Bronchial epithelial cell (primary cell): ENCODE measurements at regions not wholly inside any gene's neighbourhood (a gene's known extent, or its start where the extent isn't known, plus 50 kb on each side); places are given as distances from the start of the nearest gene placed in this dataset.

Experiments used
- DNase-seq: peaks from one replicate; pipeline ENCODE4 v3.0.0-alpha.2; 2010; ENCODE audit warnings: low read depth
- FAIRE-seq: peaks from 2 replicates; lab custom pipeline; 2011; peaks lifted over from hg19 to GRCh38; lab: Jason Lieb, UNC
- H3K27me3 ChIP-seq: 2 replicates; pipeline ENCODE4 v1.5.1; 2011; ENCODE audit warnings: low read length; ENCODE audit not compliant: control insufficient read depth, insufficient read depth
- H3K36me3 ChIP-seq: 2 replicates; pipeline ENCODE4 v1.5.1; 2011; ENCODE audit warnings: low read length; ENCODE audit not compliant: control insufficient read depth, insufficient read depth
- H3K4me3 ChIP-seq: 2 replicates; pipeline ENCODE4 v1.5.1; 2011; ENCODE audit warnings: mild to moderate bottlenecking, low read depth, low read length, control low read depth
- CTCF ChIP-seq: IDR thresholded peaks from 2 replicates; pipeline ENCODE4 v1.5.1; 2011; ENCODE audit warnings: mild to moderate bottlenecking, moderate library complexity, low read length, control low read depth, inconsistent platforms; ENCODE audit not compliant: insufficient read depth, severe bottlenecking

DNA sequence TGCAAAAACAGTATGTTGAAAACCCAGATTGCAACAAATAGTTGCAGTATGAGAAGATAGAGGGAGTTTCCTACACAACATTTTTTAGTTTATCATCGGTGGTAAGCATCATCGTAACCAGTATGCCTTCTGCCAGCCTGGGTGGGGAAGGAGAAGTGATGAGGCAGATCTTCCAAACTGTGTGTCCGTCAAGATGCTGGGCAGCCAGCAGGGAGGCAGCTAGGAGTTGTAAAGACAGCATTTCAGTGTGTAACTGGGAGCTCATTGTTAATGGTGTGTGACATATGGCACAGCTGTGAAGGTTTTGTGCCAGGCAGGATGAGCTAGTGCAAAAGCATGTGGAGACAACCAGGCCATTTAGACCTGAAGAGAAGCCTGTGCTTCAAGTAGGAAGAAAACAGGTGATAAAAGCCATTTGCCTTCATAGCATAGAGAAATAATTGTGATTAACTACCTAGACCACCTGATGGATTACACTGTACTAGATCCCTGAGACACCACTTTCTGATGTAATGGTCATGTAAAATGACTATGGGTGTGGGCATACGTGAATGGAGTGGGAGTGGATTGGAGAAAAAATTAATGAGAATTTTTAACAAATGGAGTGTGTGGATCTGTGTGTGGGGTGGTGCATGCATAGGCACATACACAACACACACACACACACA lies 347.0 kb upstream of the ADAMTSL1 start:
- Histone ChIP-seq H3K4me3 (no peak overlapping the region), H3K36me3 (no peaks in the 10 kb centered on the region), H3K27me3 (no peaks in the 10 kb centered on the region)
- TF ChIP-seq CTCF, result no peak
- no peak for DNase-seq
- FAIRE-seq, result no peak

DNA sequence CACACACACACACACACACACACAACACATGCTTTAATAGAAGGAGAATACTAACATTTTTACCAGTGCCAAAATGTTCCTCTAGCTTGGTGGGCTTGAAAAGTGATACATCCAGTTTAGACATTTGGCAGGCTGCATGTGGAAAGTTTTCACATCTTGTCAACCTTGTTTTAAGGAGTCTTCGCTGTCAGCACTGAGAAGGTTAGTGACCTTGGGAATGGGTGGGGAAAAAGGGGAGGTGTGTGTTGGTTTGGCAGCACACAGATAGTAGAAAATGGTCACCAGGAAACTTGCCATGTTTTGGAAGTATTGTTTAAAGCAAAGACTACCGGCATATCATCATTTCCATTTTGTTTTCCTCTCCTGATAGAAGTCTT lies 346.5 kb upstream of the ADAMTSL1 start:
- no peak for TF ChIP-seq CTCF
- DNase-seq (no peak), FAIRE-seq (no peak)
- no peaks in the 10 kb centered on the region for H3K36me3 ChIP-seq
- H3K4me3 ChIP-seq, result no peak overlapping the region
- no peaks in the 10 kb centered on the region for H3K27me3 ChIP-seq

- no peak for TF ChIP-seq CTCF
- Histone ChIP-seq H3K4me3 (no peak overlapping the region), H3K36me3 (no peaks in the 10 kb centered on the region), H3K27me3 (no peaks in the 10 kb centered on the region)
- DNase-seq (no peak), FAIRE-seq (no peak)
These were observed 344.1 kb upstream of the ADAMTSL1 start for GRCh38 chr9:18129809-18130334.

DNA sequence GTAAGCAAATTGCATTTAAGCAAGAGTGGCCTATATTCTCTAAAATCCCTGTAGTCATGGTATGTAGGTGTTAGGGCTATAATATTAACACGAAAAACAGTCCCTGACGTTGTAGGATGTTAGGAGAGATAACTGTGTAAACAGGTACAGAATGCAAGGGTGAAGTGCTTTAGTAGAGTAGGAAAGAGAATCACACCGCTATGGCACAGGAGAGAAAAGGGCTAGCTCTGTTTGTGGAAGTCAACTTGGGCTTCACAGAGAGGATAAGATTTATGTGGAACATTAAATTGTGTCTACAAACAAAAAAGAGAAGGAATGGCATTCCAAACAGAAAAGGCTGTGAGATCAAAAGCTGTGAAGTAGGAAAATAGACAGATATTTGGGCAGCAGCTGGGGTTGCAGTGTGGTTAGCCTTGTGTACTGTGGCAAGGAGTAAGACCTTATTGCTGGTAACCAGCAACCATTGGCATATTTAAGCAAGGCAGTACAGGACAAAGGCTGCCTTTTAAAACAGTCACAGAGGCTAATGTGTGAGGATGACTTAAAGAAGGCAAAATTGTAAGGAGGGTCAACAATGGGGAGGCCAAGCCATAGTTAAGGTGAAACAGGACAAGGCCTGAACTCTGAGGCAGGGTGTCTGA lies 337.5 kb upstream of the ADAMTSL1 start:
- no peak for FAIRE-seq

DNA sequence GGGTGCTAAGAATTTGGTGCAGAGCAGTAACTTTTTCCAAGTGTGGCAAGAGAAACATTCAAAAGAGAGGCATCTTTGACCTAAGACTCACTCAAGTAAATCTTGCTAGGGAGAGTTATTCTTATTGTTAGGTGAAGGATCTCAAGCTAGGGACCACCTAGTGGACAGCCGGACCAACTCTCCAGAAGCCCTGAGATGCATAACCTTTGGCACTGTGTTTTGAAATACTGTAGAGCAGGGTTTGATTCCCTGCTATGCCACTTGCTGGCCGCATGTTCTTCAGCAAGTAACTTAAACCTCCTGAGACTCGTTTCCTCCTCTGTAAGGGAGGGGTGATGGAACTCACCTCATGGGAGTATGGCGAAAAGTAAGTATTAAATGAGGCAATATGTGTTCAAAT lies 336.1 kb upstream of the ADAMTSL1 start:
- no peak for TF ChIP-seq CTCF
- Histone ChIP-seq H3K4me3 (no peak overlapping the region), H3K27me3 (no peaks in the 10 kb centered on the region), H3K36me3 (no peaks in the 10 kb centered on the region)
- DNase-seq, result no peak
- no peak for FAIRE-seq

More for the DNA sequence above, 337.5 kb upstream of the ADAMTSL1 start:
- Histone ChIP-seq H3K36me3 (no peaks in the 10 kb centered on the region), H3K27me3 (no peaks in the 10 kb centered on the region), H3K4me3 (no peak overlapping the region)
- no peak for TF ChIP-seq CTCF
- DNase-seq, result no peak

- Histone ChIP-seq H3K4me3 (no peak overlapping the region), H3K27me3 (no peaks in the 10 kb centered on the region), H3K36me3 (no peaks in the 10 kb centered on the region)
- no peak for DNase-seq
- no peak for TF ChIP-seq CTCF
- no peak for FAIRE-seq
These were observed 335.3 kb upstream of the ADAMTSL1 start for GRCh38 chr9:18138656-18139055.
